K562 (cell line): ENCODE measurements at regions not wholly inside any gene's neighbourhood (a gene's known extent, or its start where the extent isn't known, plus 50 kb on each side); places are given as distances from the start of the nearest gene placed in this dataset.

Experiments
- ATAC-seq: fragments of 200-7000 bp; cut with Tn5 transposase; 3 replicates; pipeline ENCODE4 v1.9.1; 2020; ENCODE audit warnings: moderate library complexity
- BruUV-seq: library from RNA; stranded (reverse); fragments of 400-500 nt; replicated peaks from 2 replicates; lab custom pipeline; 2021; lab: Mats Ljungman, UMichigan
- CTCF ChIA-PET: fragments of 300-600 bp; formaldehyde crosslinking; extraction: SDS; loops from one replicate; lab custom pipeline; 2021; ENCODE audit warnings: low intra/inter-chr PET ratio; lab: Yijun Ruan, JAX
- POLR2A ChIA-PET: fragments of 300-600, 350-650 bp; sonication (Branson Sonifier 250); formaldehyde crosslinking; extraction: SDS; loops from one replicate; lab custom pipeline; 2021; ENCODE audit warnings: antibody characterized with exemption, inconsistent platforms; lab: Yijun Ruan, JAX
- DNase-seq, 4 experiments: peaks; one replicate each; pipeline versions ENCODE4 v3.0.0 to v3.0.0-alpha.2; 2011 to 2018; ENCODE audit warnings: low spot score in 3 of 4, mixed read lengths in 3 of 4; ENCODE audit errors: extremely low read depth in 1 of 4
- FAIRE-seq: peaks from 2 replicates; lab custom pipeline; 2011; peaks lifted over from hg19 to GRCh38; lab: Jason Lieb, UNC
- H2AFZ ChIP-seq: 2 replicates; pipeline ENCODE4 v1.6.0; 2011; ENCODE audit warnings: low read depth, low read length, control low read depth, inconsistent platforms
- H3K27ac ChIP-seq: fragments of 200-600 bp; 3 replicates; pipeline ENCODE4 v1.8.0; 2011; ENCODE audit warnings: low read depth, mild to moderate bottlenecking, control low read depth, inconsistent platforms, low read length, moderate library complexity, mixed read lengths; ENCODE audit errors: extremely low read depth
- H3K27me3 ChIP-seq, 2 experiments: fragments of 300-600 bp in 1 of 2; 2 replicates in 1 of 2; 3 replicates in 1 of 2; pipeline versions ENCODE4 v1.6.0 to v1.8.0; 2011; ENCODE audit warnings: inconsistent platforms in 2 of 2, low read length in 2 of 2, mild to moderate bottlenecking in 1 of 2, mixed read lengths in 1 of 2, moderate library complexity in 1 of 2; ENCODE audit not compliant: control insufficient read depth in 2 of 2, insufficient read depth in 2 of 2
- H3K36me3 ChIP-seq: fragments of 300-600 bp; 3 replicates; pipeline ENCODE4 v1.8.0; 2011; ENCODE audit warnings: mild to moderate bottlenecking, low read length, inconsistent platforms; ENCODE audit not compliant: control insufficient read depth, insufficient read depth
- H3K4me1 ChIP-seq, 2 experiments: fragments of 200-600 bp in 1 of 2; replicated peaks in 1 of 2; 2 replicates in 1 of 2; 3 replicates in 1 of 2; pipeline versions ENCODE4 v1.5.1 to v1.8.0; 2011; ENCODE audit warnings: inconsistent platforms in 2 of 2, low read length in 2 of 2, mild to moderate bottlenecking in 1 of 2, mixed read lengths in 1 of 2, moderate library complexity in 1 of 2; ENCODE audit not compliant: control insufficient read depth in 2 of 2, insufficient read depth in 2 of 2
- H3K4me2 ChIP-seq: 2 replicates; pipeline ENCODE4 v1.6.1; 2011; ENCODE audit warnings: low read length, control low read depth, inconsistent platforms, mixed read lengths; ENCODE audit not compliant: insufficient read depth
- H3K4me3 ChIP-seq: fragments of 200-600 bp; sonication (generic), shearing (Covaris generic); 2 replicates; pipeline ENCODE4 v1.5.1; 2016; ENCODE audit warnings: control low read depth, inconsistent platforms
- H3K79me2 ChIP-seq: fragments of 200-600 bp; 3 replicates; pipeline ENCODE4 v1.8.0; 2011; ENCODE audit warnings: low read length, inconsistent platforms; ENCODE audit not compliant: control insufficient read depth, insufficient read depth
- H3K9ac ChIP-seq, 2 experiments: 2 replicates each; pipeline versions ENCODE4 v1.6.0 to v1.6.1; 2011; ENCODE audit warnings: low read depth in 2 of 2, low read length in 2 of 2, control low read depth in 1 of 2, inconsistent platforms in 1 of 2, mild to moderate bottlenecking in 1 of 2, mixed read lengths in 1 of 2; ENCODE audit not compliant: insufficient read depth in 1 of 2
- H3K9me1 ChIP-seq: one replicate; pipeline ENCODE4 v1.6.0; 2011; ENCODE audit warnings: inconsistent platforms, mild to moderate bottlenecking, low read length, moderate library complexity; ENCODE audit not compliant: control insufficient read depth, insufficient read depth
- H3K9me3 ChIP-seq: replicated peaks from 2 replicates; pipeline ENCODE4 v1.5.1; 2011; ENCODE audit warnings: low read depth, low read length, inconsistent platforms; ENCODE audit not compliant: control insufficient read depth, insufficient read depth
- H4K20me1 ChIP-seq: replicated peaks from 2 replicates; pipeline ENCODE4 v1.6.1; 2011; ENCODE audit warnings: low read length, inconsistent platforms, mixed read lengths; ENCODE audit not compliant: control insufficient read depth, insufficient read depth
- BRF2 ChIP-seq: IDR thresholded peaks from 3 replicates; pipeline ENCODE4 v1.6.1; 2011; ENCODE audit warnings: borderline replicate concordance, mild to moderate bottlenecking; ENCODE audit not compliant: insufficient read length, insufficient read depth
- GABPB1 ChIP-seq: sonication (generic); formaldehyde crosslinking; IDR thresholded peaks from 2 replicates; pipeline ENCODE4 v1.8.0; 2022; ENCODE audit warnings: mild to moderate bottlenecking, missing genetic modification reagents
- GMEB1 ChIP-seq: fragments of 250-450 bp; sonication (Bioruptor Pico); IDR thresholded peaks from 2 replicates; pipeline ENCODE4 v1.4.0; 2020; ENCODE audit warnings: mild to moderate bottlenecking
- HSF4 ChIP-seq: fragments of 250-450 bp; sonication (Bioruptor Pico); IDR thresholded peaks from 2 replicates; pipeline ENCODE4 v2.1.2; 2022; ENCODE audit warnings: mild to moderate bottlenecking, moderate library complexity, borderline replicate concordance
- KAT8 ChIP-seq: fragments of 450-650 bp; IDR thresholded peaks from 2 replicates; pipeline ENCODE4 v1.6.1; 2016; ENCODE audit warnings: low read depth, mild to moderate bottlenecking
- MCM7 ChIP-seq, 2 experiments: fragments of 450-650 bp; IDR thresholded peaks; 2 replicates each; pipeline ENCODE4 v1.6.1; 2016 to 2018
- REST ChIP-seq, 2 experiments: fragments of 450-650 bp; formaldehyde crosslinking in 1 of 2; IDR thresholded peaks; 2 replicates each; pipeline versions ENCODE4 v1.4.0 to v1.6.1; 2014 to 2020; ENCODE audit warnings: mild to moderate bottlenecking in 2 of 2, borderline replicate concordance in 1 of 2, low read depth in 1 of 2
- SMAD2 ChIP-seq: fragments of 150-350 bp; IDR thresholded peaks from 2 replicates; pipeline ENCODE4 v1.6.1; 2014; ENCODE audit warnings: low read depth, mild to moderate bottlenecking, low read length
- U2AF1 ChIP-seq: fragments of 200-400 bp; formaldehyde crosslinking; optimal IDR thresholded peaks from 2 replicates; pipeline ENCODE3; 2017; ENCODE audit warnings: mild to moderate bottlenecking, low read depth, low read length, moderate library complexity
- ZKSCAN8 ChIP-seq: fragments of 200-800 bp; sonication (Bioruptor generic); IDR thresholded peaks from 2 replicates; pipeline ENCODE4 v1.6.1; 2016; ENCODE audit warnings: missing genetic modification characterization, missing compliant biosample characterization
- ZNF76 ChIP-seq: fragments of 250-450 bp; sonication (Bioruptor Pico); IDR thresholded peaks from 2 replicates; pipeline ENCODE4 v1.4.0; 2020; ENCODE audit warnings: mild to moderate bottlenecking, moderate library complexity, borderline replicate concordance
- ZNF766 ChIP-seq: fragments of 200-800 bp; sonication (Bioruptor generic); conservative IDR thresholded peaks from 2 replicates; pipeline ENCODE4 v1.6.1; 2016; ENCODE audit warnings: missing genetic modification characterization, missing compliant biosample characterization
- WGBS: fragments of 100-300 bp; shearing (Covaris generic); methylation state at CpG from one replicate; pipeline ENCODE4 v1.1.6; 2016; ENCODE audit warnings: low coverage, mixed read lengths; ENCODE audit not compliant: insufficient coverage; ENCODE audit errors: missing lambda C conversion rate; 5-methylcytosine and 5-hydroxymethylcytosine counted together
- in situ Hi-C: fragments of 300-500 bp; cut with MboI; formaldehyde crosslinking; loops from 4 replicates; pipeline ENCODE4 v1.15.0; 2018; ENCODE audit warnings: inconsistent platforms, mixed read lengths
- intact Hi-C: fragments of 100-400 bp; cut with micrococcal nuclease; formaldehyde crosslinking; loops from 2 replicates; pipeline ENCODE4 v1.14.2; 2022

- ChIA-PET CTCF (no interaction called here), POLR2A (no interaction called here)
- Histone ChIP-seq H3K27me3 (no peaks in the 10 kb centered on the region), H3K4me2 (no peak overlapping the region), H3K79me2 (no peaks in the 10 kb centered on the region), H3K4me1 (no peaks in the 10 kb centered on the region), H3K27ac (no peak overlapping the region), H3K9me1 (no peaks in the 10 kb centered on the region), H3K4me3 (no peak overlapping the region), H3K9ac (no peak overlapping the region), H2AFZ (no peak overlapping the region), H4K20me1 (no peaks in the 10 kb centered on the region), H3K36me3 (no peaks in the 10 kb centered on the region), H3K9me3 (no peaks in the 10 kb centered on the region)
- WGBS = 0% methylated on average over 1 of the region's 1 CpG
- FAIRE-seq (no peak), DNase-seq (no peak), ATAC-seq (no peak)
- in situ Hi-C loops = no loop called here
- BruUV-seq = no TSS peak
- intact Hi-C loops = no loop called here
- TF ChIP-seq U2AF1 (no peak), GMEB1 (CRISPR knock-in tag) (no peak), REST (IDR thresholded peaks at IDR 0.05; ENCODE audit: borderline replicate concordance) (no peak), REST (CRISPR knock-in tag; IDR thresholded peaks at IDR 0.05; ENCODE audit: low read depth) (no peak), GABPB1 (CRISPR knock-in tag) (no peak), MCM7 (IDR thresholded peaks at IDR 0.05) (no peak), ZNF766 (CRISPR knock-in tag) (no peak), KAT8 (no peak), BRF2 (no peak), ZKSCAN8 (CRISPR knock-in tag) (no peak), SMAD2 (no peak), ZNF76 (CRISPR knock-in tag) (no peak), HSF4 (CRISPR knock-in tag) (no peak)
These were observed 707.8 kb upstream of the GOLIM4 start for GRCh38 chr3:168803536-168803935.
